Hepatocyte (in vitro differentiated cells): ENCODE measurements at regions not wholly inside any gene's neighbourhood (a gene's known extent, or its start where the extent isn't known, plus 50 kb on each side); places are given as distances from the start of the nearest gene placed in this dataset.

ENCODE experiments used
- DNase-seq: peaks from one replicate; pipeline ENCODE4 v3.0.0-alpha.2; 2016; ENCODE audit warnings: low spot score
- H2AFZ ChIP-seq: fragments of 200-600 bp; sonication (generic); 2 replicates; pipeline ENCODE4 v1.6.0; 2016; ENCODE audit warnings: antibody characterized with exemption, mild to moderate bottlenecking
- H3K27ac ChIP-seq: fragments of 200-600 bp; sonication (generic); 2 replicates; pipeline ENCODE4 v1.5.1; 2016; ENCODE audit warnings: mild to moderate bottlenecking
- H3K27me3 ChIP-seq: fragments of 200-600 bp; sonication (generic); 2 replicates; pipeline ENCODE4 v1.6.1; 2016
- H3K36me3 ChIP-seq: fragments of 200-600 bp; sonication (generic); replicated peaks from 2 replicates; pipeline ENCODE4 v1.5.1; 2016; ENCODE audit warnings: low read depth; ENCODE audit not compliant: insufficient read depth
- H3K4me1 ChIP-seq: fragments of 200-600 bp; sonication (generic); 2 replicates; pipeline ENCODE4 v1.5.1; 2016; ENCODE audit warnings: mild to moderate bottlenecking, moderate library complexity; ENCODE audit not compliant: insufficient read depth
- H3K4me2 ChIP-seq: fragments of 200-600 bp; sonication (generic); 2 replicates; pipeline ENCODE4 v1.6.0; 2016
- H3K4me3 ChIP-seq: fragments of 200-600 bp; sonication (generic); 2 replicates; pipeline ENCODE4 v1.5.1; 2016; ENCODE audit warnings: mild to moderate bottlenecking
- H3K79me2 ChIP-seq: fragments of 200-600 bp; sonication (generic); 2 replicates; pipeline ENCODE4 v1.6.0; 2017; ENCODE audit warnings: mild to moderate bottlenecking
- H3K9me2 ChIP-seq: fragments of 200-600 bp; sonication (generic); replicated peaks from 2 replicates; pipeline ENCODE4 v1.6.0; 2017; ENCODE audit warnings: mild to moderate bottlenecking; ENCODE audit not compliant: insufficient read depth
- H3K9me3 ChIP-seq: fragments of 200-600 bp; sonication (generic); 2 replicates; pipeline ENCODE4 v1.5.1; 2016; ENCODE audit warnings: low read depth, mild to moderate bottlenecking
- H4K20me1 ChIP-seq: fragments of 200-600 bp; sonication (generic); 2 replicates; pipeline ENCODE4 v1.6.0; 2016; ENCODE audit warnings: mild to moderate bottlenecking; ENCODE audit not compliant: insufficient read depth, poor library complexity, severe bottlenecking
- EZH2 ChIP-seq: fragments of 200-600 bp; sonication (generic); IDR thresholded peaks from 2 replicates; pipeline ENCODE4 v1.6.1; 2016; ENCODE audit warnings: antibody characterized with exemption, mild to moderate bottlenecking, borderline replicate concordance
- EZH2phosphoT487 ChIP-seq: fragments of 200-600 bp; sonication (generic); IDR thresholded peaks from one replicate; pipeline ENCODE4 v1.6.1; 2018; ENCODE audit warnings: antibody characterized with exemption, mild to moderate bottlenecking, low read depth, moderate library complexity; ENCODE audit not compliant: unreplicated experiment, severe bottlenecking
- WGBS: methylation state at CpG from one replicate; pipeline ENCODE4 v1.1.6; 2016; ENCODE audit warnings: low lambda C conversion rate; ENCODE audit errors: missing lambda C conversion rate; 5-methylcytosine and 5-hydroxymethylcytosine counted together
- TF ChIP-seq, protein P1 (sequence below): fragments of 200-600 bp; sonication (generic); IDR thresholded peaks from 2 replicates; pipeline ENCODE4 v1.5.1; 2016; ENCODE audit warnings: antibody characterized with exemption, mild to moderate bottlenecking; ENCODE audit not compliant: poor library complexity

DNA sequence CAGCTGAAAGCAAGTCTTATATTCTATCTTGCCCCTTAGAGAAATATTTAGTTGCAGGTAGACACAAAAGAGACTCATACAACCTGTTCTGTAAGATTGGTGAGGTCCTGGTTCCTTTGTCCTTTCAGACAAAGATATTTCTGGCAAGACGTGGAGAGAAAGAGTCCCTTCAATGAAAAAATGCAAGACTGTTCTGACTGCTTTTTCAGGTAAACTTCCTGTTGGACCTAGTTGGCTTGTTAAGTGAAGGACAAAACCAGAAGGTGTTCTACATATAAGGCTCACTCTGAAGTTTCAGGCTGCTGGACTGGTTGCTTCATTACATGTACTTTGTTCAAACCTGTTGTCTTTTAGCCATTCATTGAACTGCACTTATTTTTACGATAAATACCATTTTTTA, 119.0 kb upstream of the PTPRZ1 start:
- H3K4me3 ChIP-seq: no peak overlapping the region
- H2AFZ ChIP-seq: no peak overlapping the region
- H3K4me1 ChIP-seq: no peaks in the 10 kb centered on the region
- no peak for DNase-seq
- H4K20me1 ChIP-seq: no peaks in the 10 kb centered on the region
- no peaks in the 10 kb centered on the region for H3K9me2 ChIP-seq
- 75% methylated on average over 2 of the region's 2 CpGs for WGBS
- no peaks in the 10 kb centered on the region for H3K79me2 ChIP-seq
- H3K27ac ChIP-seq: no peak overlapping the region
- no peaks in the 10 kb centered on the region for H3K36me3 ChIP-seq
- no peaks in the 10 kb centered on the region for H3K9me3 ChIP-seq
- TF ChIP-seq, protein P1, sequence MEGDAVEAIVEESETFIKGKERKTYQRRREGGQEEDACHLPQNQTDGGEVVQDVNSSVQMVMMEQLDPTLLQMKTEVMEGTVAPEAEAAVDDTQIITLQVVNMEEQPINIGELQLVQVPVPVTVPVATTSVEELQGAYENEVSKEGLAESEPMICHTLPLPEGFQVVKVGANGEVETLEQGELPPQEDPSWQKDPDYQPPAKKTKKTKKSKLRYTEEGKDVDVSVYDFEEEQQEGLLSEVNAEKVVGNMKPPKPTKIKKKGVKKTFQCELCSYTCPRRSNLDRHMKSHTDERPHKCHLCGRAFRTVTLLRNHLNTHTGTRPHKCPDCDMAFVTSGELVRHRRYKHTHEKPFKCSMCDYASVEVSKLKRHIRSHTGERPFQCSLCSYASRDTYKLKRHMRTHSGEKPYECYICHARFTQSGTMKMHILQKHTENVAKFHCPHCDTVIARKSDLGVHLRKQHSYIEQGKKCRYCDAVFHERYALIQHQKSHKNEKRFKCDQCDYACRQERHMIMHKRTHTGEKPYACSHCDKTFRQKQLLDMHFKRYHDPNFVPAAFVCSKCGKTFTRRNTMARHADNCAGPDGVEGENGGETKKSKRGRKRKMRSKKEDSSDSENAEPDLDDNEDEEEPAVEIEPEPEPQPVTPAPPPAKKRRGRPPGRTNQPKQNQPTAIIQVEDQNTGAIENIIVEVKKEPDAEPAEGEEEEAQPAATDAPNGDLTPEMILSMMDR: no peak
- no peak for TF ChIP-seq EZH2
- no peak for TF ChIP-seq EZH2phosphoT487
- no peak overlapping the region for H3K4me2 ChIP-seq
- H3K27me3 ChIP-seq: no peaks in the 10 kb centered on the region

DNA sequence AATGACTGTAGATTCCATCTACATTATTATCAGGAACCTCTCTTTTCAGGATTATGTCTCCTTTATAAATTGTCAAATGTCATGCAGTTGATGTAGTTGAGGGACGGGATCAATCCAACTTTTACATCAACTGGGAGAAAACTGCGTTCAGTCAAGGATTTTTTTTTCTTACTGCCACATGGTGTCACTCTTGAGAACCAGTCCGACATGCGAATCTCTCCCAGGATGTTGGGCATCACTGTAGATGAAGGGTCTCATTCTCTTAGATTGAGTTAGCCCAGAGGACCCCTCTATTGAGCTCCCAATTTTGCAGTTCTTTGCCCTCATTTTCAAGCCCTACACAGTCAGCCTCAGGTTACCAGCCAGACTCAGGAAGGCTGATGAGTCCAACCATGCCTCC, 120.3 kb upstream of the PTPRZ1 start:
- Histone ChIP-seq H3K9me3 (no peaks in the 10 kb centered on the region), H3K4me2 (no peak overlapping the region), H4K20me1 (no peaks in the 10 kb centered on the region), H3K27ac (no peak overlapping the region), H2AFZ (no peak overlapping the region), H3K4me1 (no peaks in the 10 kb centered on the region), H3K4me3 (no peak overlapping the region), H3K9me2 (no peaks in the 10 kb centered on the region), H3K27me3 (no peaks in the 10 kb centered on the region), H3K79me2 (no peaks in the 10 kb centered on the region), H3K36me3 (no peaks in the 10 kb centered on the region)
- 41% methylated on average over 4 of the region's 4 CpGs for WGBS
- TF ChIP-seq EZH2 (no peak), EZH2phosphoT487 (no peak)
- TF ChIP-seq, protein P1: peak; percentile 50
- DNase-seq: peak; percentile 10

DNA sequence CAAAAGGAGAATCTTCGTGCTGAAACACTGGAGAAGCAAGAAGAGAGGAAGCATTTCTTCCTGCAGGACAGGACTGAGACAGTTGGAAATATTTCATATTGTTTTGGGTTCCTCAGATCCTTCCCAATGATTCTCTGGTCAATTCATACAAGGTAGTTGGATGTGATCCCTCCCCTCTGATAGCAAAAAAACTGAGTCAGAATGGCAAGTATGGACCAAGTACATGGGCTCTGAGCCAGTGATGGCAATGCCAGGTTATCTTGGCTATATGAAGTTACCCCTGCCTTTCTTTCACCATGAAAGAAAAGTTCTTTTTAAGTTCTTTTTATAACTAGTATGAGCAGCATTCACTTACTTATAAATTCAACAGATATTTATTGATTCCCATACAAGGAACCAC, 124.4 kb upstream of the PTPRZ1 start:
- Histone ChIP-seq H3K4me1 (no peaks in the 10 kb centered on the region), H2AFZ (no peak overlapping the region), H3K79me2 (no peaks in the 10 kb centered on the region), H3K9me2 (no peaks in the 10 kb centered on the region), H3K27ac (no peak overlapping the region), H4K20me1 (no peaks in the 10 kb centered on the region), H3K9me3 (no peaks in the 10 kb centered on the region), H3K36me3 (no peaks in the 10 kb centered on the region), H3K4me3 (no peak overlapping the region), H3K4me2 (no peak overlapping the region), H3K27me3 (no peaks in the 10 kb centered on the region)
- WGBS: 50% methylated on average over 1 of the region's 1 CpG
- no peak for DNase-seq
- TF ChIP-seq EZH2phosphoT487 (no peak), EZH2 (no peak)
- TF ChIP-seq, protein P1: no peak

DNA sequence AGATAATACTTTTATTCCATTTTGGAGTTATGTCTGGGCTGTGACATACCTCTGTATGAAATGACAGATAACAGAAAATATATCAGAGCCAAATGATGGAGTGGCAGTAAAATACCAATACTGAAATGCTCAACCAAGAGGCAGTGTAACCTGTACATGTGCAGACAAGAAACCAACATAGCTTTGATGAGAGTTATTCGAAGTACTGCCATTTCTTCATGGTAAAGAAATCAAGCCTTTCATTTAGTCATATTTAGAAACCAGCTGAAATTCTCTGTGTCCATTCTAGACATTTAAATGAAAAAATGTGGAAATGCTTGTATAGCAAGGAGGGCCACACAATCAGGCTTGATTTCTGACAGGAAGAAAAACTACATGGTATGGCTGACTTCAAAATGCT, 127.1 kb upstream of the PTPRZ1 start:
- Histone ChIP-seq H2AFZ (no peak overlapping the region), H3K36me3 (no peaks in the 10 kb centered on the region), H3K27me3 (no peaks in the 10 kb centered on the region), H4K20me1 (no peaks in the 10 kb centered on the region), H3K9me3 (no peaks in the 10 kb centered on the region), H3K4me1 (no peaks in the 10 kb centered on the region), H3K4me2 (no peak overlapping the region), H3K4me3 (no peak overlapping the region), H3K27ac (no peak overlapping the region), H3K79me2 (no peaks in the 10 kb centered on the region), H3K9me2 (no peaks in the 10 kb centered on the region)
- TF ChIP-seq EZH2 (no peak), EZH2phosphoT487 (no peak)
- 92% methylated on average over 1 of the region's 1 CpG for WGBS
- DNase-seq: no peak
